Caco-2 (cell line): ENCODE measurements at regions not wholly inside any gene's neighbourhood (a gene's known extent, or its start where the extent isn't known, plus 50 kb on each side); places are given as distances from the start of the nearest gene placed in this dataset.
"Not testable (repeated sequence)": the region's sequence is repeated elsewhere in the genome, so short reads cannot be mapped to it uniquely, and the experiment has no call there.

ENCODE experiments used
- BruUV-seq: library from RNA; stranded (reverse); fragments of 400-500 nt; replicated peaks from 2 replicates; lab custom pipeline; 2021; lab: Mats Ljungman, UMichigan
- CTCF ChIA-PET: fragments of 300-600 bp; sonication (Branson Sonifier 250); formaldehyde crosslinking; loops from one replicate; lab custom pipeline; 2022; ENCODE audit warnings: antibody characterized with exemption; lab: Charles Lee
- POLR2A ChIA-PET: fragments of 300-600 bp; sonication (Branson Sonifier 250); formaldehyde crosslinking; loops from one replicate; lab custom pipeline; 2022; ENCODE audit warnings: antibody characterized with exemption; lab: Charles Lee
- DNase-seq, 2 experiments: peaks; one replicate each; pipeline versions ENCODE4 v3.0.0 to v3.0.0-alpha.2; 2020 to 2022
- H3K27me3 ChIP-seq: replicated peaks from 2 replicates; pipeline ENCODE4 v1.6.0; 2011; ENCODE audit warnings: low read length; ENCODE audit not compliant: control insufficient read depth, insufficient read depth
- H3K36me3 ChIP-seq: 2 replicates; pipeline ENCODE4 v1.5.1; 2011; ENCODE audit warnings: low read length; ENCODE audit not compliant: control insufficient read depth, insufficient read depth
- H3K4me1 ChIP-seq: fragments of 250-450 bp; sonication (Bioruptor Pico); 2 replicates; pipeline ENCODE4 v1.5.1; 2020; ENCODE audit warnings: mild to moderate bottlenecking
- H3K4me3 ChIP-seq: 2 replicates; pipeline ENCODE4 v1.5.1; 2011; ENCODE audit warnings: low read depth, mild to moderate bottlenecking, control low read depth, low read length
- H3K9me3 ChIP-seq: fragments of 250-450 bp; sonication (Bioruptor Pico); 2 replicates; pipeline ENCODE4 v1.5.1; 2020; ENCODE audit warnings: mild to moderate bottlenecking, moderate library complexity
- H3K27ac Mint-ChIP-seq: one replicate; pipeline ENCODE4 v1.8.0; 2022; ENCODE audit warnings: mixed read lengths; ENCODE audit not compliant: unreplicated experiment
- H3K27me3 Mint-ChIP-seq: one replicate; pipeline ENCODE4 v1.8.0; 2022; ENCODE audit warnings: mixed read lengths; ENCODE audit not compliant: insufficient read depth, unreplicated experiment
- H3K36me3 Mint-ChIP-seq: one replicate; pipeline ENCODE4 v1.8.0; 2022; ENCODE audit warnings: mild to moderate bottlenecking, mixed read lengths; ENCODE audit not compliant: insufficient read depth, unreplicated experiment
- H3K4me1 Mint-ChIP-seq: one replicate; pipeline ENCODE4 v1.8.0; 2022; ENCODE audit warnings: low read depth, mixed read lengths; ENCODE audit not compliant: unreplicated experiment
- H3K4me3 Mint-ChIP-seq: one replicate; pipeline ENCODE4 v1.8.0; 2022; ENCODE audit warnings: mild to moderate bottlenecking, moderate library complexity, mixed read lengths; ENCODE audit not compliant: unreplicated experiment
- H3K9me3 Mint-ChIP-seq: one replicate; pipeline ENCODE4 v1.8.0; 2022; ENCODE audit warnings: mixed read lengths; ENCODE audit not compliant: unreplicated experiment
- CTCF ChIP-seq, 2 experiments: fragments of 200-600 bp in 1 of 2; IDR thresholded peaks; 1 replicate in 1 of 2; 2 replicates in 1 of 2; pipeline versions ENCODE4 v1.5.1 to v1.8.0; 2011 to 2022; ENCODE audit warnings: antibody characterized with exemption in 1 of 2, control low read depth in 1 of 2, inconsistent platforms in 1 of 2, low read depth in 1 of 2, low read length in 1 of 2, mild to moderate bottlenecking in 1 of 2, moderate library complexity in 1 of 2; ENCODE audit not compliant: insufficient read depth in 1 of 2, severe bottlenecking in 1 of 2, unreplicated experiment in 1 of 2
- intact Hi-C: fragments of 100-400 bp; cut with micrococcal nuclease; formaldehyde crosslinking; loops from one replicate; pipeline ENCODE4 v1.10.0; 2022; ENCODE audit not compliant: unreplicated experiment

GRCh38 chr14:70256601-70257000, 67.8 kb upstream of the SLC8A3 start:
- peaks cover 7% of the 10 kb centered on the region for H3K27me3 Mint-ChIP-seq
- ChIA-PET CTCF (no interaction called here), POLR2A (no interaction called here)
- no peak for DNase-seq
- Histone ChIP-seq H3K4me3 (no peak overlapping the region), H3K27me3 (no peaks in the 10 kb centered on the region), H3K9me3 (peaks cover 8% of the 10 kb centered on the region), H3K4me1 (no peaks in the 10 kb centered on the region), H3K36me3 (no peaks in the 10 kb centered on the region)
- peaks cover 10% of the 10 kb centered on the region for H3K36me3 Mint-ChIP-seq
- BruUV-seq, result no TSS peak
- H3K4me3 Mint-ChIP-seq, result no peak overlapping the region
- intact Hi-C loops, result no loop called here
- no peak for TF ChIP-seq CTCF (IDR thresholded peaks at IDR 0.05; ENCODE audit: insufficient read depth in 1 of 2, low read depth in 1 of 2, low read length in 1 of 2, severe bottlenecking in 1 of 2, unreplicated experiment in 1 of 2)
- H3K27ac Mint-ChIP-seq, result no peak overlapping the region
- H3K4me1 Mint-ChIP-seq, result no peaks in the 10 kb centered on the region
- peaks cover 9% of the 10 kb centered on the region for H3K9me3 Mint-ChIP-seq

- H3K4me3 ChIP-seq, result peak overlapping the region; percentile 51
- H3K4me1 Mint-ChIP-seq, H3K9me3 Mint-ChIP-seq, H3K4me1 ChIP-seq, H3K27me3 Mint-ChIP-seq, H3K27ac Mint-ChIP-seq, BruUV-seq, H3K36me3 Mint-ChIP-seq, H3K9me3 ChIP-seq, H3K27me3 ChIP-seq, H3K36me3 ChIP-seq, POLR2A ChIA-PET: not testable (repeated sequence)
- peak overlapping the region; percentile 72 for H3K4me3 Mint-ChIP-seq
- intact Hi-C loops, result loop anchor here (1.0 kb wide), 1 partner anchor 63 kb away; no protein-coding TSS in a partner anchor
- CTCF ChIA-PET, result interaction anchor here (0.6 to 1.2 kb wide), 4 partner anchors 14 to 264 kb away, joined by 3 to 4 read pairs (median 3); no protein-coding TSS in a partner anchor
- peak; percentile 70 to 80 for DNase-seq
Measured at GRCh38 chr14:70255071-70256057, 66.6 kb upstream of the SLC8A3 start.

GRCh38 chr14:70254476-70254961, 65.8 kb upstream of the SLC8A3 start:
- Histone ChIP-seq H3K9me3 (peaks cover 8% of the 10 kb centered on the region), H3K27me3 (no peaks in the 10 kb centered on the region), H3K36me3 (no peaks in the 10 kb centered on the region), H3K4me3 (peak overlapping the region; percentile 75), H3K4me1 (no peaks in the 10 kb centered on the region)
- peak overlapping the region; percentile 72 for H3K4me3 Mint-ChIP-seq
- peak; percentile 71 to 72 for DNase-seq
- TF ChIP-seq CTCF (IDR thresholded peaks at IDR 0.05; ENCODE audit: insufficient read depth in 1 of 2, low read depth in 1 of 2, low read length in 1 of 2, severe bottlenecking in 1 of 2, unreplicated experiment in 1 of 2), result no peak
- BruUV-seq, result no TSS peak
- H3K27me3 Mint-ChIP-seq, result peaks cover 10% of the 10 kb centered on the region
- H3K9me3 Mint-ChIP-seq, result peaks cover 9% of the 10 kb centered on the region
- intact Hi-C loops, result no loop called here
- H3K27ac Mint-ChIP-seq, result no peak overlapping the region
- peaks cover 10% of the 10 kb centered on the region for H3K36me3 Mint-ChIP-seq
- no peaks in the 10 kb centered on the region for H3K4me1 Mint-ChIP-seq
- CTCF ChIA-PET, result interaction anchor here (0.6 to 1.2 kb wide), 4 partner anchors 15 to 265 kb away, joined by 3 to 4 read pairs (median 3); no protein-coding TSS in a partner anchor
- POLR2A ChIA-PET, result no interaction called here

- H3K4me1 Mint-ChIP-seq, CTCF ChIA-PET, BruUV-seq, intact Hi-C loops, H3K36me3 Mint-ChIP-seq, POLR2A ChIA-PET, H3K4me3 ChIP-seq, H3K27ac Mint-ChIP-seq, DNase-seq, H3K4me3 Mint-ChIP-seq, H3K4me1 ChIP-seq, H3K36me3 ChIP-seq, H3K27me3 ChIP-seq, H3K27me3 Mint-ChIP-seq, H3K9me3 Mint-ChIP-seq, H3K9me3 ChIP-seq: not testable (repeated sequence)
Measured at GRCh38 chr14:70253547-70253946, 64.8 kb upstream of the SLC8A3 start.
